Peyer's patch (tissue), 4 donors: ENCODE measurements at regions not wholly inside any gene's neighbourhood (a gene's known extent, or its start where the extent isn't known, plus 50 kb on each side); places are given as distances from the start of the nearest gene placed in this dataset.

Experiments
- CTCF ChIP-seq, 6 experiments: fragments of 450-650 bp in 4 of 6; fragments of 200-600 bp in 2 of 6; sonication (generic) in 1 of 6; IDR thresholded peaks; one replicate each; pipeline ENCODE4 v1.5.1; 2017 to 2019; ENCODE audit warnings: antibody characterized with exemption in 6 of 6, mild to moderate bottlenecking in 3 of 6, moderate library complexity in 1 of 6
- POLR2A ChIP-seq, 2 donors: fragments of 450-650 bp; IDR thresholded peaks; one replicate each; pipeline ENCODE4 v1.5.1; 2017; ENCODE audit warnings: antibody characterized with exemption in 2 of 2, mild to moderate bottlenecking in 2 of 2, moderate library complexity in 2 of 2

- TF ChIP-seq CTCF (IDR thresholded peaks at IDR 0.05), result no peak
- TF ChIP-seq POLR2A (IDR thresholded peaks at IDR 0.05), result no peak
These were observed 278.8 kb downstream of the PSAT1 start for GRCh38 chr9:78575771-78576170.
